A673 (cell line): ENCODE measurements at regions not wholly inside any gene's neighbourhood (a gene's known extent, or its start where the extent isn't known, plus 50 kb on each side); places are given as distances from the start of the nearest gene placed in this dataset.

Experiments
- CTCF ChIP-seq: fragments of 300-800, 200-600 bp; sonication (generic); conservative IDR thresholded peaks from 2 replicates; pipeline ENCODE4 v1.5.1; 2017; ENCODE audit warnings: low read depth, mild to moderate bottlenecking, antibody characterized with exemption, low read length, moderate library complexity, mixed read lengths
- EZH2 ChIP-seq: fragments of 200-600 bp; sonication (generic); IDR thresholded peaks from 2 replicates; pipeline ENCODE4 v1.6.1; 2017; ENCODE audit warnings: borderline replicate concordance, low read depth, mild to moderate bottlenecking, mixed read lengths, antibody characterized with exemption, low read length; ENCODE audit not compliant: poor library complexity, severe bottlenecking

DNA sequence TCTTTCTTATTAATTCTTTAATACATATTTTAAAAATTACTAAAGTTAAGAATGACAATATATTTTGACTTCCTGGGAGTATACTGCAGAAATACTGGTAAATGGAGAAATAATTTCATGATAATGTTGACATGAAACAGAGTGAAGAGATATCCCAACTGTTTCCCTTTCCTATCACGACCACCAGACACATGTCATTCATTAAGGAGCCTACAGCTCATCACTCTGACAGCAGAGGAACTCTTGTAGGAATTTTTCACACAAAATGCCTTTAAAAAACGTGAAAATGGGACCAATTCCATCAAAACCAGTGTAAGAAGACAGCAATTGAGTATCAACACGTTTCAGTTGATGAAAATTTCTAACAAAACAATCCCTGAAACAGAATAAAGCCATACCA lies 172.9 kb upstream of the CPHXL start:
- no peak for TF ChIP-seq CTCF
- no peak for TF ChIP-seq EZH2
